ENCODE measurements at regions not wholly inside any gene's neighbourhood (a gene's known extent, or its start where the extent isn't known, plus 50 kb on each side); places are given as distances from the start of the nearest gene placed in this dataset.

- H3K27ac ChIP-seq: no peak overlapping the region
- intact Hi-C loops (cut with DNase I; ENCODE audit: low total_unique reads) (no loop called here), in situ Hi-C loops (cut with MboI; ENCODE audit: low sequenced_read_pairs in 4 of 4) (no loop called here)
- DNase-seq: no peak
- no peaks in the 10 kb centered on the region for H3K27me3 ChIP-seq
- TF ChIP-seq POLR2A (IDR thresholded peaks at IDR 0.05) (no peak), CTCF (IDR thresholded peaks at IDR 0.05 in 4 of 5, conservative IDR thresholded peaks at IDR 0.05 in 1 of 5) (no peak)
- no peaks in the 10 kb centered on the region for H3K9me3 ChIP-seq
- no peaks in the 10 kb centered on the region for H3K4me1 ChIP-seq
- H3K36me3 ChIP-seq: no peaks in the 10 kb centered on the region
- no peak for ATAC-seq
- no peak overlapping the region for H3K4me3 ChIP-seq
These were observed 743.1 kb downstream of the KCNJ18 start for GRCh38 chr17:22435231-22435974.

DNA sequence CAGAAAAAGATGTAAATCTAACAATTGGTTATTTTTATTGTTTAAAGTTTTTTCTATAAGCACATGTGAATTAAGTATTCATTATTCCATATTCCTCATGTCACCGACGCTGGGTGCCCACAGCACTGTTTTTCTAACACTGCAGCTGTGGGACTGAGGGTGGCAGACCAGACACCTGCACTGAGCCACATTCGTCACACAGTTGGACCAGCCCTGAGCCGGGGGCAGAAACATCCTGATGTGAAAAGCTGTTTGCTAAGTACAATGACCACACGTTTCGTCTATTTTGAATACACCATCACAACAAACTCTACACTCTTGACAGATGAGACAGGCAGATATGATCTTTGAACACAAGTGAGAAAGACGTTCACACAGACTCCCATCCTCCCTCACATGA is 749.5 kb downstream of the KCNJ18 start:
- no peak for TF ChIP-seq POLR2A (IDR thresholded peaks at IDR 0.05)
- no peak for TF ChIP-seq CTCF (IDR thresholded peaks at IDR 0.05 in 4 of 5, conservative IDR thresholded peaks at IDR 0.05 in 1 of 5)

DNA sequence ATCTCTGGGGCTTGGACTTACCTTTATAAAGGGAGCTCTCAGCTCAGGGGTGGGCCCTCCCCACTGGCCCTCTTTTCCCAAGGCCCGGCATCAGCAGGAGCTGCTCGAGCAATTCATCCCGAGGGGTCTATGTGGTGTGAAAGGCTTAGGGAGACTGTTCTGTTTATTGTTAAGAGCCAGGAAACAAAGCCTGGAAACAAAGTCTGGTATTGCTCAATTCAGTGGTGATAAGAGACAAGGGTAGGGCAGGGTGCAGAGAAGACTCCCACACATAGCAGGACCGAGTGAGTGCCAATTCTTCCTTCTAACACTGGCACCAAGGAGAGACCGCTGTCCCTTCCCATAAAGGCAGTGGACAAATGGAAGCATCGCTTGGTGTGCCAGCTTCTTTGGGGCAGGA is 750.7 kb downstream of the KCNJ18 start:
- Histone ChIP-seq H3K27me3 (no peaks in the 10 kb centered on the region), H3K9me3 (no peaks in the 10 kb centered on the region), H3K4me1 (no peaks in the 10 kb centered on the region), H3K4me3 (no peak overlapping the region), H3K27ac (no peak overlapping the region), H3K36me3 (no peaks in the 10 kb centered on the region)
- in situ Hi-C loops (cut with MboI; ENCODE audit: low sequenced_read_pairs in 4 of 4): no loop called here
- DNase-seq (no peak), ATAC-seq (no peak)
- no peak for TF ChIP-seq POLR2A (IDR thresholded peaks at IDR 0.05)
- no peak for TF ChIP-seq CTCF (IDR thresholded peaks at IDR 0.05 in 4 of 5, conservative IDR thresholded peaks at IDR 0.05 in 1 of 5)
- intact Hi-C loops (cut with DNase I; ENCODE audit: low total_unique reads): no loop called here

More for the DNA sequence above, 749.5 kb downstream of the KCNJ18 start:
- no peaks in the 10 kb centered on the region for H3K4me1 ChIP-seq
- no peaks in the 10 kb centered on the region for H3K27me3 ChIP-seq
- intact Hi-C loops (cut with DNase I; ENCODE audit: low total_unique reads) (no loop called here), in situ Hi-C loops (cut with MboI; ENCODE audit: low sequenced_read_pairs in 4 of 4) (no loop called here)
- ATAC-seq: no peak
- no peak for DNase-seq
- H3K27ac ChIP-seq: no peak overlapping the region
- H3K36me3 ChIP-seq: no peaks in the 10 kb centered on the region
- H3K9me3 ChIP-seq: no peaks in the 10 kb centered on the region
- no peak overlapping the region for H3K4me3 ChIP-seq

DNA sequence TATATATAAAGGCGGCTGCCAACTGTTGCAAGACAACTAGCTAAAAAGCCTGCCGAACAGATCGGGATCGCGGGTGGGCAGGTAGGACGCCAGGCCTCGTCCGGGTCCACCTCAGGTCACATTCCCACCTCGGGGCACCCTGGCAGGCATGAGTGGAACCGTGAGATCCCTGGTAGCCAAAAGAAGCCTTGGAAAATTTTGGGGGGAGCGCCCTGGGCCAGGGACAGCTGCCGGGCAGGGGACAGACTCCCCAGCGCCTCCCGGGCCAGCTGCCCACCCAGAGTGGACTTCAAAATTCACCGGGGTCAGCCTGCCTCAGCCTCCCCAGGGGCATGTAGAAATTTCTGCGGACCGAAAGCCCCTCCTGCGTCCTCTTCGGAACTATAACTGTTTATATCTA is 760.9 kb downstream of the KCNJ18 start:
- Histone ChIP-seq H3K27ac (no peak overlapping the region), H3K9me3 (no peaks in the 10 kb centered on the region), H3K27me3 (no peaks in the 10 kb centered on the region), H3K4me3 (no peak overlapping the region), H3K36me3 (no peaks in the 10 kb centered on the region), H3K4me1 (no peaks in the 10 kb centered on the region)
- in situ Hi-C loops (cut with MboI; ENCODE audit: low sequenced_read_pairs in 4 of 4): loop anchor here in 1 of 4 donors (25.0 kb wide), 1 partner anchor 116 kb away; no protein-coding TSS in a partner anchor
- ATAC-seq (no peak), DNase-seq (no peak)
- TF ChIP-seq POLR2A (IDR thresholded peaks at IDR 0.05) (no peak), CTCF (IDR thresholded peaks at IDR 0.05 in 4 of 5, conservative IDR thresholded peaks at IDR 0.05 in 1 of 5) (no peak)
- intact Hi-C loops (cut with DNase I; ENCODE audit: low total_unique reads): no loop called here
